ENCODE measurements at regions not wholly inside any gene's neighbourhood (a gene's known extent, or its start where the extent isn't known, plus 50 kb on each side); places are given as distances from the start of the nearest gene placed in this dataset.
"Not testable (repeated sequence)": the region's sequence is repeated elsewhere in the genome, so short reads cannot be mapped to it uniquely, and the experiment has no call there.

DNA sequence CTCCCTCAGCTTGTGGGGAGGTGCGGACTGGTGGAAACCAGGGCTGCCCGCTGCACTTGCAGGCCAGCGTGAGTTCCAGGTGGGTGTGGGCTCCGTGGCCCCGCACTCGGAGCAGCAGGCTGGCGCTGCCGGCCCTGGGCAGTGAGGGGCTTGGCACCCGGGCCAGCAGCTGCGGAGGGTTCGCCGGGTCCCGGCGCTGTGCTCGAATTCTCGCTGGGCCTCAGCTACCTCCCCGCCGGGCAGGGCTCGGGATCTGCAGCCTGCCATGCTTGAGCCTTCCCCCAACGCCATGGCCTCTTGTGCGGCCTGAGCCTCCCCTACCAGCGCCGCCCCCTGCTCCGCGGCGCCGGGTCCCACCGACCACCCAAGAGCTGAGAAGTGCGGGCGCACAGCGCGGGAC is 71.6 kb upstream of the ADGRL1 start:
- ChIA-PET POLR2A (no interaction called here), RAD21 (ENCODE audit: low non-redundant PET in 1 of 2, low total read pairs in 2 of 2, uncharacterized antibody in 2 of 2, unreplicated experiment in 2 of 2) (no interaction called here), CTCF (interaction anchor here (1.2 kb wide), 1 partner anchor 11 kb away, joined by 3 read pairs; no protein-coding TSS in a partner anchor)
- H3K4me1 ChIP-seq (ENCODE audit: control insufficient read depth in 1 of 2, insufficient read depth in 2 of 2, low read length in 2 of 2): no peaks in the 10 kb centered on the region
- H3K79me2 ChIP-seq (ENCODE audit: insufficient read depth, low read length): no peaks in the 10 kb centered on the region
- H3K27ac ChIP-seq (ENCODE audit: low read depth, low read length): no peak overlapping the region
- DNase-seq (ENCODE audit: low read depth, low spot score): no peak
- no peak for ATAC-seq
- no TSS peak for BruUV-seq (replicated peaks)
- H3K36me3 ChIP-seq (ENCODE audit: control insufficient read depth in 1 of 2, insufficient read depth in 2 of 2, low read length in 2 of 2): no peaks in the 10 kb centered on the region
- H3K4me2 ChIP-seq (ENCODE audit: low read length): no peak overlapping the region
- intact Hi-C loops (cut with micrococcal nuclease): no loop called here
- H3K9me2 ChIP-seq (ENCODE audit: insufficient read depth): no peaks in the 10 kb centered on the region
- TF ChIP-seq SRF (IDR thresholded peaks at IDR 0.05; ENCODE audit: low read depth): no peak
- TF ChIP-seq, protein P1, sequence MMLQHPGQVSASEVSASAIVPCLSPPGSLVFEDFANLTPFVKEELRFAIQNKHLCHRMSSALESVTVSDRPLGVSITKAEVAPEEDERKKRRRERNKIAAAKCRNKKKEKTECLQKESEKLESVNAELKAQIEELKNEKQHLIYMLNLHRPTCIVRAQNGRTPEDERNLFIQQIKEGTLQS (IDR thresholded peaks at IDR 0.05): no peak
- TF ChIP-seq CEBPB (IDR thresholded peaks at IDR 0.05; ENCODE audit: low read depth): no peak
- no peak for TF ChIP-seq POLR2A (IDR thresholded peaks at IDR 0.05; ENCODE audit: borderline replicate concordance, extremely low read depth, insufficient read depth, insufficient read length)
- TF ChIP-seq TCF7L2 (IDR thresholded peaks at IDR 0.05; ENCODE audit: borderline replicate concordance, extremely low read depth, insufficient read depth, insufficient read length): no peak
- no peak for TF ChIP-seq JUND (IDR thresholded peaks at IDR 0.05)
- H3K27me3 ChIP-seq (ENCODE audit: insufficient read depth, low read length): no peaks in the 10 kb centered on the region
- no peak overlapping the region for H3K9ac ChIP-seq (ENCODE audit: low read length)
- H2AFZ ChIP-seq (ENCODE audit: low read depth, low read length, poor library complexity, severe bottlenecking): no peak overlapping the region
- H3K4me3 ChIP-seq (replicated peaks in 1 of 2; ENCODE audit: low read depth in 1 of 2, low read length in 2 of 2): no peak overlapping the region
- peaks cover 0 to 7% of the 10 kb centered on the region in 2 experiments; a peak in 1 of 4 replicates for H3K9me3 ChIP-seq (ENCODE audit: control insufficient read depth in 1 of 2, insufficient read depth in 1 of 2, low read depth in 1 of 2, low read length in 2 of 2)
- no peaks in the 10 kb centered on the region for H4K20me1 ChIP-seq (ENCODE audit: insufficient read depth)

DNA sequence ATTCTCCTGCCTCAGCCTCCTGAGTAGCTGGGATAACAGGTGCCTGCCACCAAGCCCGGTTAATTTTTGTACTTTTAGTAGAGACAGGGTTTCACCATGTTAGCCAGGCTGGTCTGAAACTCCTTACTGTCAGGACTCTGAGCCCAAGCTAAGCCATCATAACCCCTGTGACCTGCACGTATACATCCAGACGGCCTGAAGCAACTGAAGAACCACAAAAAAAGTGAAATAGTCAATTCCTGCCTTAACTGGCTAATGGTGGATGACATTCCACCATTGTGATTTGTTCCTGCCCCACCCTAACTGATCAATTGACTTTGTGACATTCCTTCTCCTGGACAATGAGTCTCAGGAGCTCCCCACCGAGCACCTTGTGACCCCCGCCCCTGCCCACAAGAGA is 69.9 kb upstream of the ADGRL1 start:
- H3K4me3 ChIP-seq (replicated peaks in 1 of 2; ENCODE audit: low read depth in 1 of 2, low read length in 2 of 2); H3K27me3 ChIP-seq (ENCODE audit: insufficient read depth, low read length); DNase-seq (ENCODE audit: low read depth, low spot score); H3K9ac ChIP-seq (ENCODE audit: low read length); H3K9me3 ChIP-seq (ENCODE audit: control insufficient read depth in 1 of 2, insufficient read depth in 1 of 2, low read depth in 1 of 2, low read length in 2 of 2); H4K20me1 ChIP-seq (ENCODE audit: insufficient read depth); H3K27ac ChIP-seq (ENCODE audit: low read depth, low read length); BruUV-seq (replicated peaks); H3K36me3 ChIP-seq (ENCODE audit: control insufficient read depth in 1 of 2, insufficient read depth in 2 of 2, low read length in 2 of 2); H3K79me2 ChIP-seq (ENCODE audit: insufficient read depth, low read length); RAD21 ChIA-PET (ENCODE audit: low non-redundant PET in 1 of 2, low total read pairs in 2 of 2, uncharacterized antibody in 2 of 2, unreplicated experiment in 2 of 2); H2AFZ ChIP-seq (ENCODE audit: low read depth, low read length, poor library complexity, severe bottlenecking); POLR2A ChIA-PET; intact Hi-C loops (cut with micrococcal nuclease); CTCF ChIA-PET; H3K4me2 ChIP-seq (ENCODE audit: low read length); ATAC-seq; H3K4me1 ChIP-seq (ENCODE audit: control insufficient read depth in 1 of 2, insufficient read depth in 2 of 2, low read length in 2 of 2); H3K9me2 ChIP-seq (ENCODE audit: insufficient read depth): not testable (repeated sequence)
- TF ChIP-seq CBX3 (IDR thresholded peaks at IDR 0.05; ENCODE audit: low read depth): peak; percentile 73; the same call in 1 of the 2 replicates

Measured in HCT116 (cell line).